ENCODE measurements at regions not wholly inside any gene's neighbourhood (a gene's known extent, or its start where the extent isn't known, plus 50 kb on each side); places are given as distances from the start of the nearest gene placed in this dataset.

DNA sequence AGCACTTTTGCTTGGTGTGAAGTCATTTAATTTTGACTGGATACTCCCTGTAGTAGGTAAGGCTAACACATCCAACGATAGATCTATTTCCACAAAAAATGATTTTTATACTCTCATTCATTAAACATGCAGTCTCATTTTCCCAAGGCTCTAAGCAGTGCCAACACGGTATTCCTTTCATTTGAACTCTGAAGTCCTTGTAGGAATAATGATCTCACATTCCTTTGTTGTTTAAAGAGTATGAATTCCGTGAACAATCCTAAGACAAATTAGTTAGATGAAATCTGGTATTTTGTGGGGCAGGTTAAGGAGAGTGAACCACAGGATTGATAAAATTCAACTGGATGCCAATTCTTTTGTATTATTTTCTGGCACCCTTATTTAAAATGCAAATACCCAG lies 66.6 kb downstream of the LACC1 start:
- TF ChIP-seq REST (tag by site-specific recombination; IDR thresholded peaks at IDR 0.05) (no peak), ZNF610 (tag by site-specific recombination; IDR thresholded peaks at IDR 0.05; ENCODE audit: borderline replicate concordance) (no peak), ZBTB11 (tag by site-specific recombination; conservative IDR thresholded peaks at IDR 0.05; ENCODE audit: low read depth) (no peak), PBX3 (CRISPR knock-in tag; IDR thresholded peaks at IDR 0.05) (no peak), HOXA7 (CRISPR knock-in tag; IDR thresholded peaks at IDR 0.05; ENCODE audit: borderline replicate concordance) (no peak), KLF16 (tag by site-specific recombination; IDR thresholded peaks at IDR 0.05) (no peak), ZNF23 (tag by site-specific recombination; IDR thresholded peaks at IDR 0.05; ENCODE audit: borderline replicate concordance) (no peak), ZNF701 (tag by site-specific recombination; IDR thresholded peaks at IDR 0.05) (no peak)
- TF ChIP-seq, protein P1, sequence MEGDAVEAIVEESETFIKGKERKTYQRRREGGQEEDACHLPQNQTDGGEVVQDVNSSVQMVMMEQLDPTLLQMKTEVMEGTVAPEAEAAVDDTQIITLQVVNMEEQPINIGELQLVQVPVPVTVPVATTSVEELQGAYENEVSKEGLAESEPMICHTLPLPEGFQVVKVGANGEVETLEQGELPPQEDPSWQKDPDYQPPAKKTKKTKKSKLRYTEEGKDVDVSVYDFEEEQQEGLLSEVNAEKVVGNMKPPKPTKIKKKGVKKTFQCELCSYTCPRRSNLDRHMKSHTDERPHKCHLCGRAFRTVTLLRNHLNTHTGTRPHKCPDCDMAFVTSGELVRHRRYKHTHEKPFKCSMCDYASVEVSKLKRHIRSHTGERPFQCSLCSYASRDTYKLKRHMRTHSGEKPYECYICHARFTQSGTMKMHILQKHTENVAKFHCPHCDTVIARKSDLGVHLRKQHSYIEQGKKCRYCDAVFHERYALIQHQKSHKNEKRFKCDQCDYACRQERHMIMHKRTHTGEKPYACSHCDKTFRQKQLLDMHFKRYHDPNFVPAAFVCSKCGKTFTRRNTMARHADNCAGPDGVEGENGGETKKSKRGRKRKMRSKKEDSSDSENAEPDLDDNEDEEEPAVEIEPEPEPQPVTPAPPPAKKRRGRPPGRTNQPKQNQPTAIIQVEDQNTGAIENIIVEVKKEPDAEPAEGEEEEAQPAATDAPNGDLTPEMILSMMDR (tag by site-specific recombination; IDR thresholded peaks at IDR 0.05) = no peak
